Esophagus muscularis mucosa (tissue), 4 donors: ENCODE measurements at regions not wholly inside any gene's neighbourhood (a gene's known extent, or its start where the extent isn't known, plus 50 kb on each side); places are given as distances from the start of the nearest gene placed in this dataset.

Source experiments
- DNase-seq: peaks from one replicate; pipeline ENCODE4 v3.0.0-alpha.2; 2017; ENCODE audit errors: extremely low spot score
- H3K27ac ChIP-seq, 4 donors: fragments of 200-600 bp; sonication (generic); replicated peaks in 1 of 4; 1 replicate in 3 of 4; 2 replicates in 1 of 4; pipeline ENCODE4 v1.5.1; 2016 to 2019; ENCODE audit warnings: mild to moderate bottlenecking in 1 of 4
- H3K27me3 ChIP-seq, 4 donors: fragments of 200-600 bp; sonication (generic); one replicate each; pipeline versions ENCODE4 v1.5.1 to v1.6.0; 2016 to 2019
- H3K36me3 ChIP-seq, 4 donors: fragments of 200-600 bp; sonication (generic); one replicate each; pipeline ENCODE4 v1.5.1; 2016 to 2019
- H3K4me1 ChIP-seq, 4 donors: fragments of 200-600 bp; sonication (generic); one replicate each; pipeline ENCODE4 v1.5.1; 2016 to 2019
- H3K4me3 ChIP-seq, 4 donors: fragments of 200-600 bp; sonication (generic); 1 replicate in 2 of 4; 2 replicates in 2 of 4; pipeline ENCODE4 v1.5.1; 2016 to 2019; ENCODE audit warnings: mild to moderate bottlenecking in 4 of 4, moderate library complexity in 1 of 4
- H3K9me3 ChIP-seq, 4 donors: fragments of 200-600 bp; sonication (generic); 1 replicate in 3 of 4; 2 replicates in 1 of 4; pipeline ENCODE4 v1.5.1; 2016 to 2019
- EP300 ChIP-seq: sonication (generic); formaldehyde crosslinking; IDR thresholded peaks from one replicate; pipeline ENCODE4 v1.6.1; 2017; ENCODE audit warnings: antibody characterized with exemption
- POLR2A ChIP-seq: fragments of 450-650 bp; IDR thresholded peaks from one replicate; pipeline ENCODE4 v1.6.1; 2017; ENCODE audit warnings: antibody characterized with exemption, moderate library complexity, mild to moderate bottlenecking, low read depth
- POLR2AphosphoS5 ChIP-seq, 2 donors: sonication (generic); formaldehyde crosslinking; IDR thresholded peaks; one replicate each; pipeline ENCODE4 v1.6.1; 2017; ENCODE audit warnings: antibody characterized with exemption in 2 of 2
- WGBS: methylation state at CpG from one replicate; pipeline ENCODE4 v1.1.5; 2018; 5-methylcytosine and 5-hydroxymethylcytosine counted together
- intact Hi-C: fragments of 100-400 bp; cut with DNase I; formaldehyde crosslinking; loops from one replicate; pipeline ENCODE4 v1.15.1; 2023
- TF ChIP-seq, protein P1 (sequence below), 3 experiments: fragments of 200-600 bp in 2 of 3; fragments of 450-650 bp in 1 of 3; sonication (generic) in 2 of 3; IDR thresholded peaks; one replicate each; pipeline ENCODE4 v1.5.1; 2017 to 2019; ENCODE audit warnings: antibody characterized with exemption in 3 of 3, mild to moderate bottlenecking in 2 of 3, moderate library complexity in 1 of 3

- WGBS, result 94% methylated on average over 1 of the region's 1 CpG
These were observed 166.5 kb upstream of the HAND2 start for GRCh38 chr4:173696551-173696950.

GRCh38 chr4:173696011-173696410, 166.0 kb upstream of the HAND2 start:
- H3K4me1 ChIP-seq, result peaks cover 0 to 11% (median 7%) of the 10 kb centered on the region in 4 donors
- no peak for DNase-seq
- no peaks in the 10 kb centered on the region for H3K36me3 ChIP-seq
- H3K9me3 ChIP-seq, result no peaks in the 10 kb centered on the region
- intact Hi-C loops, result no loop called here
- 44% methylated on average over 5 of the region's 5 CpGs for WGBS
- H3K27me3 ChIP-seq, result no peaks in the 10 kb centered on the region
- TF ChIP-seq, protein P1, sequence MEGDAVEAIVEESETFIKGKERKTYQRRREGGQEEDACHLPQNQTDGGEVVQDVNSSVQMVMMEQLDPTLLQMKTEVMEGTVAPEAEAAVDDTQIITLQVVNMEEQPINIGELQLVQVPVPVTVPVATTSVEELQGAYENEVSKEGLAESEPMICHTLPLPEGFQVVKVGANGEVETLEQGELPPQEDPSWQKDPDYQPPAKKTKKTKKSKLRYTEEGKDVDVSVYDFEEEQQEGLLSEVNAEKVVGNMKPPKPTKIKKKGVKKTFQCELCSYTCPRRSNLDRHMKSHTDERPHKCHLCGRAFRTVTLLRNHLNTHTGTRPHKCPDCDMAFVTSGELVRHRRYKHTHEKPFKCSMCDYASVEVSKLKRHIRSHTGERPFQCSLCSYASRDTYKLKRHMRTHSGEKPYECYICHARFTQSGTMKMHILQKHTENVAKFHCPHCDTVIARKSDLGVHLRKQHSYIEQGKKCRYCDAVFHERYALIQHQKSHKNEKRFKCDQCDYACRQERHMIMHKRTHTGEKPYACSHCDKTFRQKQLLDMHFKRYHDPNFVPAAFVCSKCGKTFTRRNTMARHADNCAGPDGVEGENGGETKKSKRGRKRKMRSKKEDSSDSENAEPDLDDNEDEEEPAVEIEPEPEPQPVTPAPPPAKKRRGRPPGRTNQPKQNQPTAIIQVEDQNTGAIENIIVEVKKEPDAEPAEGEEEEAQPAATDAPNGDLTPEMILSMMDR (IDR thresholded peaks at IDR 0.05), result no peak
- TF ChIP-seq POLR2AphosphoS5 (IDR thresholded peaks at IDR 0.05) (no peak), POLR2A (no peak), EP300 (no peak)
- no peak overlapping the region for H3K4me3 ChIP-seq
- H3K27ac ChIP-seq, result no peak overlapping the region

More at GRCh38 chr4:173696551-173696950, 166.5 kb upstream of the HAND2 start:
- H3K36me3 ChIP-seq, result no peaks in the 10 kb centered on the region
- no peaks in the 10 kb centered on the region for H3K9me3 ChIP-seq
- H3K27me3 ChIP-seq, result no peaks in the 10 kb centered on the region
- H3K4me3 ChIP-seq, result no peak overlapping the region
- no peak overlapping the region for H3K27ac ChIP-seq
- no peak for TF ChIP-seq POLR2A
- TF ChIP-seq POLR2AphosphoS5 (IDR thresholded peaks at IDR 0.05), result no peak
- no peak for TF ChIP-seq EP300
- TF ChIP-seq, protein P1 (IDR thresholded peaks at IDR 0.05), result no peak
- DNase-seq, result no peak
- H3K4me1 ChIP-seq, result peaks cover 0 to 11% (median 7%) of the 10 kb centered on the region in 4 donors
- intact Hi-C loops, result no loop called here

DNA sequence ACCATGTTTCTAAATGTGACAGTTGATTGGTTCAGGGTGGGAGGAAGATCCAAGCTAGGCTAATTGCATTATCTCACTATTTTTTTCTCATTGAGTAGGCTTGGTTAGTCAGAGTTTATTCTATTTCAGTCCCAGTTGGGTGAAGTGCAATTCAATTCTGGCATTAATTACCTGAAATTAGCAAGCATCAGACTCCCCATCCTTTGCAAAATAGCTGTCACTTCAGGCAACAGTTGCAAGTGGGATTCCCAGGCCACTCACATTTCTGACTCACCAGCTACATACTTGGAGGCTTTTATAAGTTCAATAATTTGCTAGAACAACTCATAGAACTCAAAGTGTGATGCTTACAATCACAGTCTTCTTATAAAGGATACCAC, 155.8 kb upstream of the HAND2 start:
- Histone ChIP-seq H3K27ac (no peak overlapping the region), H3K36me3 (no peaks in the 10 kb centered on the region), H3K27me3 (no peaks in the 10 kb centered on the region), H3K9me3 (no peaks in the 10 kb centered on the region), H3K4me1 (peaks cover 11 to 22% (median 20%) of the 10 kb centered on the region in 4 donors), H3K4me3 (no peak overlapping the region)
- intact Hi-C loops, result no loop called here
- TF ChIP-seq EP300 (no peak), POLR2A (no peak), POLR2AphosphoS5 (IDR thresholded peaks at IDR 0.05) (no peak)
- TF ChIP-seq, protein P1 (IDR thresholded peaks at IDR 0.05), result no peak
- no peak for DNase-seq

GRCh38 chr4:173685165-173685830, 155.3 kb upstream of the HAND2 start:
- Histone ChIP-seq H3K9me3 (no peaks in the 10 kb centered on the region), H3K4me1 (peaks cover 11 to 22% (median 20%) of the 10 kb centered on the region in 4 donors), H3K27me3 (no peaks in the 10 kb centered on the region), H3K36me3 (no peaks in the 10 kb centered on the region), H3K4me3 (no peak overlapping the region), H3K27ac (no peak overlapping the region)
- intact Hi-C loops, result no loop called here
- WGBS, result 45% methylated on average over 9 of the region's 9 CpGs
- TF ChIP-seq POLR2AphosphoS5 (IDR thresholded peaks at IDR 0.05) (no peak), POLR2A (no peak), EP300 (no peak)
- TF ChIP-seq, protein P1 (IDR thresholded peaks at IDR 0.05), result no peak
- no peak for DNase-seq

- Histone ChIP-seq H3K4me3 (no peak overlapping the region), H3K36me3 (no peaks in the 10 kb centered on the region), H3K9me3 (no peaks in the 10 kb centered on the region), H3K4me1 (peaks cover 11 to 22% (median 20%) of the 10 kb centered on the region in 4 donors), H3K27ac (no peak overlapping the region), H3K27me3 (no peaks in the 10 kb centered on the region)
- no peak for DNase-seq
- intact Hi-C loops, result no loop called here
- 44% methylated on average over 3 of the region's 3 CpGs for WGBS
- TF ChIP-seq EP300, result no peak
- no peak for TF ChIP-seq POLR2AphosphoS5 (IDR thresholded peaks at IDR 0.05)
- no peak for TF ChIP-seq POLR2A
These were observed 154.2 kb upstream of the HAND2 start for GRCh38 chr4:173684223-173684622.
